Motor neuron (in vitro differentiated cells): ENCODE measurements at regions not wholly inside any gene's neighbourhood (a gene's known extent, or its start where the extent isn't known, plus 50 kb on each side); places are given as distances from the start of the nearest gene placed in this dataset.
"Not testable (repeated sequence)": the region's sequence is repeated elsewhere in the genome, so short reads cannot be mapped to it uniquely, and the experiment has no call there.

Source experiments
- ATAC-seq, 8 experiments: fragments of 200-7000 bp; cut with Tn5 transposase; replicated peaks in 6 of 8; 2 replicates each; pipeline ENCODE4 v1.8.0; 2021; ENCODE audit warnings: mild to moderate bottlenecking in 8 of 8, moderate library complexity in 8 of 8
- H3K27ac ChIP-seq, 2 donors: fragments of 250-450 bp; sonication (Bioruptor Pico); 2 replicates each; pipeline ENCODE4 v1.9.0; 2021; ENCODE audit warnings: antibody characterized with exemption in 2 of 2, mild to moderate bottlenecking in 2 of 2, moderate library complexity in 1 of 2
- H3K4me1 ChIP-seq, 2 donors: fragments of 250-450 bp; sonication (Bioruptor Pico); replicated peaks in 1 of 2; 2 replicates each; pipeline ENCODE4 v1.6.1; 2021; ENCODE audit warnings: antibody characterized with exemption in 2 of 2, mild to moderate bottlenecking in 2 of 2, moderate library complexity in 1 of 2
- H3K4me3 ChIP-seq, 5 donors: fragments of 250-450 bp; sonication (Bioruptor Pico); 2 replicates each; pipeline ENCODE4 v1.9.0; 2021; ENCODE audit warnings: antibody characterized with exemption in 5 of 5, mild to moderate bottlenecking in 5 of 5, moderate library complexity in 4 of 5
- WGBS, 10 experiments: fragments of 450-650 bp; shearing (Covaris generic); methylation state at CpG; one replicate each; pipeline ENCODE4 v1.0.0; 2022; 5-methylcytosine and 5-hydroxymethylcytosine counted together
- in situ Hi-C, 9 experiments: fragments of 400-800 bp; cut with MboI; loops; one replicate each; pipeline ENCODE4 v1.15.0; 2021; ENCODE audit warnings: low sequenced_read_pairs in 9 of 9, low pct_unique_long_range_greater_than_20kb in 2 of 9; ENCODE audit not compliant: unreplicated experiment in 9 of 9

DNA sequence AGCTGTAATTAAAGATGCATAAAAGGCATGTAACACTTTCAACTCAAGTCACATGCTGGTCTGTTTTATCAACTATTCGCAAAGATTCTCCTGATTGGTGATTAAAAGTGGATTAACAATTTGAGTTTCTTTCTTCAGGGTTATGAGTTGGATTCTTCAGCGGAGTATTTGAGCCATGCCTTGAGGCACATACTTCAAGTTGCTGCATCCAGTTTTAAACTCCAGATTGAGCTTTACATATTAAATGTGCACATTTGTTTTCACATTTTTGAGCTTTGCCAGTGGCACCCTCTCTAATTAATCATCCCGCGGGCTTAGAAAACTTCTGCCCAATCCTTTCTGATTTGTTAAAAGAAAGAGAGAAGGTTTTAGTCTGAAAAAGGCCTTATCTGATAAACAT, 654.5 kb downstream of the PRIM2 start:
- H3K4me3 ChIP-seq, in situ Hi-C loops, H3K27ac ChIP-seq, H3K4me1 ChIP-seq: not testable (repeated sequence)
- ATAC-seq: peak in 3 of 8 experiments; percentile 29 to 90 (median 66)
- WGBS, 10 experiments: 100% methylated on average over 1 of the region's 4 CpGs; no CpG with 5 or more reads in 7 of the 10 experiments

DNA sequence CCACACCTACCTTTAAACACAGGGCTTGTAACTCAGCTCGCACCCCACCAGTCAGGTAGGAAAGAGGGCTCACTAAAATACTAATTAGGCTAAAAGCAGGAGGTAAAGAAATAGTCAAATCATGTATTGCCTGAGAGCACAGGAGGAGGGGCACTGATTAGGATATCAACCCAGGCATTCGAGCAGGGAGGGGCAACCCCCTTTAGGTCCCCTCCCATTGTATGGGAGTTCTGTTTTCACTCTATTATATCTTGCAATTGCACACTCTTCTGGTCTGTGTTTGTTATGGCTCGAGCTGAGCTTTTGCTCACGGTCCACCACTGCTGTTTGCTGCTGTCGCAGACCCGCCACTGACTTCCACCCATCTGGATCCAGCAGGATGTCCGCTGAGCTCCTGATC, 657.2 kb downstream of the PRIM2 start:
- Histone ChIP-seq H3K4me1 (no peaks in the 10 kb centered on the region), H3K27ac (no peak overlapping the region), H3K4me3 (no peak overlapping the region)
- WGBS, 10 experiments: 43 to 100% (median 70%) methylated on average over 1 to 7 of the region's 7 CpGs; no CpG with 5 or more reads in 2 of the 10 experiments
- no peak for ATAC-seq
- in situ Hi-C loops: no loop called here

DNA sequence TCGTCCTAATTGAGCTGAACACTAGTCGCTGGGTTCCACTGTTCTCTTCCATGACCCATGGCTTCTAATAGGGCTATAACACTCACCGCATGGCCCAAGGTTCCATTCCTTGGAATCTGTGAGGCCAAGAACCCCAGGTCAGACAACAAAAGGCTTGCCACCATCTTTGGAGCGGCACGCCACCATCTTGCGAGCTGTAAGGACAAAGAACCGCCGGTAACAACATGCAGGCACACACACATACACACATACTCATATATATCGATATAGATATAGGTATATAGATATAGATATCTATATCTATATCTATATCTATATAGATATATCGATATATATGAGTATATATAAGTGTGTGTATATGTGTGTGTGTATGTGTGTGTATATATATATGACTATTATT, 657.7 kb downstream of the PRIM2 start:
- ATAC-seq, H3K4me3 ChIP-seq, H3K27ac ChIP-seq, in situ Hi-C loops, H3K4me1 ChIP-seq: not testable (repeated sequence)
- 20 to 100% (median 100%) methylated on average over 1 to 6 of the region's 10 CpGs; no CpG with 5 or more reads in 5 of the 10 experiments for WGBS, 10 experiments

DNA sequence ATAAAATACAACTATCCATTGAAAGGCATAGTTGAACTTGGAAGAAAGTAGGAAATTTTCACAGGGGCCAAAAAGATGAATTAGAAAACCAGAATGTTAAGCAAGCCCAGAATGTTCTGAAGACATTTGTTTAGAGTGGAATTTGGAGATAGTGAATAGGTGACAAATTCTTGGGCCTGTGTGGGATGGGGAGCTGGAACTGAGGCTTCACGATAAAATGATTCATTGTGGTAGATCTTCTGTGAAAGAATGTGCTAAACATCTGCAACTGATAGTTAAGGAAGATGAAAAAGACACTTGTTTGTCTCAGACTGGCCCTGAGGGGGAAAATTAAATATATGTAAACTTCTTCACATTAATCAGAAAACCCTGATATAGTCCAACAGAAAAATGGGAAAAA, 658.9 kb downstream of the PRIM2 start:
- 0 to 100% (median 45%) methylated on average over 1 of the region's 1 CpG; no CpG with 5 or more reads in 4 of the 10 experiments for WGBS, 10 experiments
- H3K27ac ChIP-seq, H3K4me3 ChIP-seq, H3K4me1 ChIP-seq, in situ Hi-C loops: not testable (repeated sequence)
- peak in 1 of 8 experiments; percentile 45 for ATAC-seq

GRCh38 chr6:57983603-57984002, 666.2 kb downstream of the PRIM2 start:
- H3K4me1 ChIP-seq, H3K4me3 ChIP-seq, in situ Hi-C loops, H3K27ac ChIP-seq: not testable (repeated sequence)
- 40% methylated on average over 1 of the region's 1 CpG; no CpG with 5 or more reads in 9 of the 10 experiments for WGBS, 10 experiments
- ATAC-seq: peak in 1 of 8 experiments; percentile 46

DNA sequence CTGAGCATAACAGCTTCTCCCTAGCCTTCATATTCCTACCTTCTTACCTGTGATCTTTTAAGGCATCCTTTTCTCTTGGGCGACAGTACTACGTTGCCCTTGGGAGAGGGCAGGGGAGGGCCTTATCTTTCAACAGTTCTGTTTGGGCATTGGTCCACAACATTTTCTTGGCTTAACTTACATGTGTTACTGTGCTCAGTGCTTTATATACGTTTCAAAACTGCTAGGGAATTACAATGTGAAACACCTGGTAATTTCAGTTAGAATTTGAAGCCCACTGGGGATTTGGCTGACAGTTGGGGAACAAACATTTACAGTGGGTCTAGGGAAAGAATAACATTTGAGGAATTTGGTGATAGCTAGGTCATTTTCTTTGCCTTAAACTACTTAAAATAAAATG, 667.1 kb downstream of the PRIM2 start:
- in situ Hi-C loops, ATAC-seq, H3K27ac ChIP-seq, H3K4me3 ChIP-seq, H3K4me1 ChIP-seq: not testable (repeated sequence)
- 17 to 100% methylated on average over 1 of the region's 3 CpGs; no CpG with 5 or more reads in 8 of the 10 experiments for WGBS, 10 experiments

DNA sequence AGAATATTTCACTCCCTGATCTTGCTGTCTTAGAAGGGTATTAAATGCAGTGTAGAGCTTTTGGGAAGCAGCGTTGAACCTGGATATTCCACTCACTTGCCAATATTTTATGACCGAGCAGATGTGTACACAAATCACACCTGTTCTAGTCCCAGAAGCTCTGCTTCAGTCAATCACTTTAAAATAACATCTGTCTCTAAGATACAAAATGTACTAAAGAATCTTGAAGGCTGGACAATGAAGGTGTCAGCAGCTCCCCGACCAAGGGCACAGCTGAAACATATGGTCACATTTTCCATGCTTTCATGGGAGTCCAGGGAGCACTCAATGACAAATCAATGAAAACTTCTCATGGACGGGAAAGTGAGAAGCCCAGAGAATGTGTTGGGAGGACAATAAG, 668.3 kb downstream of the PRIM2 start:
- H3K4me1 ChIP-seq, in situ Hi-C loops, H3K27ac ChIP-seq, H3K4me3 ChIP-seq: not testable (repeated sequence)
- peak in 1 of 8 experiments; percentile 73 for ATAC-seq
- 0 to 48% (median 34%) methylated on average over 1 to 3 of the region's 4 CpGs; no CpG with 5 or more reads in 4 of the 10 experiments for WGBS, 10 experiments

GRCh38 chr6:57986584-57986983, 669.2 kb downstream of the PRIM2 start:
- ATAC-seq: peak in 2 of 8 experiments; percentile 34 to 48
- WGBS, 10 experiments: 15 to 40% (median 30%) methylated on average over 1 to 2 of the region's 2 CpGs; no CpG with 5 or more reads in 5 of the 10 experiments
- H3K27ac ChIP-seq: not testable (repeated sequence)

GRCh38 chr6:57989520-57990080, 672.2 kb downstream of the PRIM2 start:
- H3K4me3 ChIP-seq, ATAC-seq, H3K27ac ChIP-seq, in situ Hi-C loops, H3K4me1 ChIP-seq: not testable (repeated sequence)
- 50 to 100% (median 90%) methylated on average over 1 to 2 of the region's 2 CpGs; no CpG with 5 or more reads in 5 of the 10 experiments for WGBS, 10 experiments

More at GRCh38 chr6:57986584-57986983, 669.2 kb downstream of the PRIM2 start:
- H3K4me1 ChIP-seq, in situ Hi-C loops, H3K4me3 ChIP-seq: not testable (repeated sequence)

DNA sequence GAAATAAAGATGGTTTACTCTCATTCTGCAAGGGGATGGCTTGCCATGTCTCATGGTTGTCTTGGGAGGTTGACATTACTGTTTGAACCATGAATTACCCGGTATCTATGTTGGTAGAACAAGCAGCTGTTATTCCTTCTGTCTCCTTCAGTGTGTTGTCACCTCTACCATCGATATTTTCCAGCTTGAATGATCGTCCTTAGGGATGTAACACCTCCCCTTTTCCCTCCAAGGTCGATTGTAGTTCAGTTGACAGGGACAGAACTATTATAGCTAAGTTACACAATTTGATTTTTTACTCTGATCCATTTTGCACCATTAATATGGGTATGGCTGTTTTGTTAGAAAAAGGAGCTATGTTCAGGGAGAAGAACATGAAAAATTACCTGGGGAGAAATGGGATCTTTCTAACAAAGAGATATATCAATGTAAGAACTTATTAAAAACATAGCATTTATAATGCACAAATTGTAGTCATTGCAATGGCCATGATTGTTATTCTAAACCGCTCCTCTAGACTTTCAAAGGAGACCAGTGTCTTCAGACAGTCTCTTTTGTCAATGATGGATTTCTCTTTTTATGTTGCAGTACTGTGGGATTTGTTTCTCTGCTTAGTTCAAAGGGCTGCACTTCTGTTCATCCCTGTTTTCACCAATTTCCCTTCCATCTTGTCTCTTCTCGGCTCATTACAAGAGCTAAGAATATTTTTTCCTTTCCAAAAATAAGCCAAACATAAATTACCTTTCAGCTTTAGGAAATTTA, 681.6 kb downstream of the PRIM2 start:
- peak in 5 of 8 experiments; percentile 80 to 90 (median 84) for ATAC-seq
- H3K27ac ChIP-seq, in situ Hi-C loops, H3K4me3 ChIP-seq, H3K4me1 ChIP-seq: not testable (repeated sequence)
- WGBS, 10 experiments: 0 to 40% (median 0%) methylated on average over 1 to 3 of the region's 6 CpGs; no CpG with 5 or more reads in 5 of the 10 experiments

DNA sequence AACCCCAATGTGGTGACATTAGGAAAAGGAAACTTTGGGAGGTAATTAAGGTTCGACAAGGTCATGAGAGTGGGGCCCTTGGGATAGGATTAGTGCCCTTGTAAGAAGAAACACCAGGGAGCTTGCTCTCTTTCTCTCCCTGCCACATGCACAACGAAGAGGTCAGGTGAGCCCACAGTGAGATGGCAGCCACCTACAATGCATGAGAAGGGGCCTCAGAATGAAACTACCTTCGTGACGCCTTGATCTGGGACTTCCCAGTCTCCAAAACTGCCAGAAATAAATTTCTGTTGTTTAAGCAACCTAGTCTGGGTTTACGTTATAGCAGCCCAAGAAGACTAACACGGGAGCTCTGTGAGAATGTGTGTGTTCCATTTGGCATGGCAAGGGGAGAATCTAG, 682.8 kb downstream of the PRIM2 start:
- ATAC-seq: not testable (repeated sequence)

GRCh38 chr6:58003417-58004167, 686.2 kb downstream of the PRIM2 start:
- ATAC-seq: peak in 3 of 8 experiments; percentile 50 to 76 (median 66)
- H3K4me1 ChIP-seq, in situ Hi-C loops, H3K4me3 ChIP-seq, H3K27ac ChIP-seq: not testable (repeated sequence)

More for the DNA sequence above, 682.8 kb downstream of the PRIM2 start:
- H3K4me1 ChIP-seq, in situ Hi-C loops, H3K4me3 ChIP-seq, H3K27ac ChIP-seq: not testable (repeated sequence)
- WGBS, 10 experiments: 0 to 100% (median 93%) methylated on average over 1 to 5 of the region's 6 CpGs; no CpG with 5 or more reads in 5 of the 10 experiments
